ENCODE measurements at regions not wholly inside any gene's neighbourhood (a gene's known extent, or its start where the extent isn't known, plus 50 kb on each side); places are given as distances from the start of the nearest gene placed in this dataset.
"Not testable (repeated sequence)": the region's sequence is repeated elsewhere in the genome, so short reads cannot be mapped to it uniquely, and the experiment has no call there.

- no peak for DNase-seq (ENCODE audit: low spot score)
- FAIRE-seq, result no peak
Observed at GRCh38 chr10:38209332-38209731, 115.2 kb downstream of the ZNF37A start.

DNA sequence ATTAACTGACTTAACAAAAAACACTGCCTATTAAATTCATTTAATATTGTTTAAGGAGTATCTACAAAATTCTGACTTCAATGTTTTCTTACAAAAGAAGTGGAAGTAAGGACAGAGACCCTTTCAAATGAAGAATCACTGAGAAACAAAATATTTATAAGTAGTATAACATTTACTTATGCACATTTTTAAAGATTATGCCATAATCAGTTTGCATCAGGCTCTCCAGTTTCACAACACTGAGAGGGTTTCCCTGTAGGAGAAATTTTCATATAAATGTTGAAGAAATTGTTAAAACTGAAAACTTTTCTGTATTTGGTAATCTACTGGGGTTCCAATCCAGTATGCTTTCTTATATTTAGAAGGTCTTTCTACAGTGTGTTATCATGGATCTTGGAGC lies 115.6 kb downstream of the ZNF37A start:
- not testable (repeated sequence) for FAIRE-seq; DNase-seq (ENCODE audit: low spot score)

- DNase-seq (ENCODE audit: low spot score) (no peak), FAIRE-seq (no peak)
Observed at GRCh38 chr10:38212460-38212859, 118.3 kb downstream of the ZNF37A start.

DNA sequence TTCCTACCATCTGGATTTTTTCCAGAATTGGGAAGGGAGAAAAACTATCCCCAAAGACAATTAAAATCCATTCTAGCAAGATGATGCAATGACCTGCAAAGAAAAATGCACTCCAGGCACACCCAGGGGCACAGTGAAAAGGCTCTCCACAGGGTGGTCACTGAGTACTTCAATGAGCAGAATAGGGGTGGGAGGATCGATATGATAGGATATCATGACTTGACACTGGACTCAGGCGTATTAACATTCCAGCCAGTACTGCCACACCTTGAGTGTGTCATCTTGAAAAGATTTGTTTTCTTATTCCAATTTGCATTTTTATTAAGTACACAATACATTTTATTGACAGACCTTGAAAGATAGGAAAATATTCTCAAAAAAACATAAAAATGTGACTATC lies 132.2 kb downstream of the ZNF37A start:
- DNase-seq (ENCODE audit: low spot score), result no peak
- no peak for FAIRE-seq

DNA sequence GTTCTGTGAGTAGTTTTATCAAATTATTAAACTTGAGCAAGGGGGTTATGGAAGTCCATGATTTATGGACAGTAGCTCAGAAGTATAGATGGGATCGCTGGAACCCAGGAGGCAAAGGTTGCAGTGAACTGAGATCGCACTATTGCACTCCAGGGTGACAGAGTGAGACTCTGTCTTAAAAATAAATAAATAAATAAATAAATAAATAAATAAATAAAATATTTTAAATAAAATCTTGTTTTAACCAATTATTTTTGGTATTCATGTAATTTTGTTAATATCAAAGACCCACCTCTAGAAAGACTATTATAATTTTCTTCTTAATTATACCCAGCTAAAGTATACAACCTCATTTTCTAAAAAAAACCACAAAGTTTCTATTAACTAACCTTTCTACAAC lies 134.3 kb downstream of the ZNF37A start:
- FAIRE-seq, result no peak
- no peak for DNase-seq (ENCODE audit: low spot score)

- DNase-seq (ENCODE audit: low spot score); FAIRE-seq: not testable (repeated sequence)
Observed at GRCh38 chr10:38238479-38238878, 144.3 kb downstream of the ZNF37A start.

GRCh38 chr10:38242061-38242649 lies 148.0 kb downstream of the ZNF37A start:
- DNase-seq (ENCODE audit: low spot score); FAIRE-seq: not testable (repeated sequence)

DNA sequence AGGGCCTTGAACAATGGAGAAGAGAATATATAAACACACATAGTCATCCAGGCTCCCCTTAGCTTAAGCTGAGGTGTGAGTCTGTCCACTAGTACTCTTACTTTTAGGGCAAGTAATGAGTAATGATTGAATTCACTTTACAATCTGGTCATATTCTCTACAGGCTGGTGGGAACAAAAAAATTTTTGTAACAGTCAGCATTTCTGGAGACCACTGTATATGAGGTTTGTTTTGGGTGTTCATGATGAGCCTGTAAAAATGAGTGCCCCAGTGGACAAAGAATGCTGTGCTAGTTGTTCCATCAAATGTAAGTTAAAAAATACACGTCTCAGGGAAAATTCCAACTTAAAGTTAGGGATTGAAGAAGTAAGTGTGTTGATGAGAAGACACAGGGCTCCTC lies 154.0 kb downstream of the ZNF37A start:
- peak; percentile 85 for FAIRE-seq
- DNase-seq (ENCODE audit: low spot score), result not testable (repeated sequence)

GRCh38 chr10:38252551-38252950 lies 158.4 kb downstream of the ZNF37A start:
- DNase-seq (ENCODE audit: low spot score), result not testable (repeated sequence)
- FAIRE-seq, result peak; percentile 62

GRCh38 chr10:38267555-38267954 lies 173.4 kb downstream of the ZNF37A start:
- FAIRE-seq, result peak; percentile 91

DNA sequence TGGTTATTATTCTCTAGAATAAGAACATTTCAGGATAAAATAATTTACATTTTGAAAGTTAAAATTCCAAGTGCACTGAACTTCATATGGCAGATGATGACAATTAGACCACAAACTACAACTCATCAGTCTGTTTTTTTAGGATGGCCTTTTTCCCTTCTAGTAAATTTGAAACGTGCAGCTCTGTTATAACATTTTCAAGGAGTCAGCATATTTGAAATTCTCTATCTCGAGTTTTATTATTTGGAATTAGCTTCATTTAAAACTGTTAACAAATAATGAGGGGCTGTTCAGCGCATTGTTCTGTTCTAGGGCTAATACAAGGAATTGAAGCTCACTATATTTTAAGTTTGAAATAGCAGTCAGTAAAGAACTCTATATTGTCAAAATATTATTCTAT lies 176.9 kb downstream of the ZNF37A start:
- not testable (repeated sequence) for FAIRE-seq; DNase-seq (ENCODE audit: low spot score)

More at GRCh38 chr10:38267555-38267954, 173.4 kb downstream of the ZNF37A start:
- not testable (repeated sequence) for DNase-seq (ENCODE audit: low spot score)

- DNase-seq (ENCODE audit: low spot score); FAIRE-seq: not testable (repeated sequence)
Observed at GRCh38 chr10:38274879-38275278, 180.7 kb downstream of the ZNF37A start.

DNA sequence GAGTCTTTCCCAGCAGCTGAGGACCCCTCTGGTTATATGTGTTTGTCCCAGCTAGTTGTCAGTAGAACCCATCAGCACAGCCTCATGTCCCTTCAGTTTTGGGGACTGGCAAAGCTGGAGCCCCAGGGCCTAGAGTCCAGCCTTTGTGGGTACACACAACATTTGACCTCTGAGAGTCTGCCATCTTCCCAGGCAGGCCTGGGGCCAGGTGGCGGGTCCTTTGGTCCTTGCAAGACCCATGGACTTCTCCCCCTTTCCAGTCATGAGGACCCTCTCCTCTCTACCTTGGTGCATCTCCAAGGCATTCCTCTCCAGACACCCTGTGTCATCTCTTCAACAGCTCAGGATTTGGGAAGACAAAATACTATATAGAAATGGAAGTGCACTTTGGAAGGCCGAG lies 198.4 kb downstream of the ZNF37A start:
- not testable (repeated sequence) for DNase-seq (ENCODE audit: low spot score)

GRCh38 chr10:38310111-38310510 lies 216.0 kb downstream of the ZNF37A start:
- not testable (repeated sequence) for DNase-seq (ENCODE audit: low spot score)
- FAIRE-seq, result peak; percentile 74

More for the DNA sequence above, 198.4 kb downstream of the ZNF37A start:
- FAIRE-seq, result not testable (repeated sequence)

GRCh38 chr10:38315090-38315805 lies 221.1 kb downstream of the ZNF37A start:
- DNase-seq (ENCODE audit: low spot score); FAIRE-seq: not testable (repeated sequence)

GRCh38 chr10:38321393-38321792 lies 227.3 kb downstream of the ZNF37A start:
- FAIRE-seq, result peak; percentile 58
- DNase-seq (ENCODE audit: low spot score), result not testable (repeated sequence)

GRCh38 chr10:38330306-38330705 lies 236.2 kb downstream of the ZNF37A start:
- FAIRE-seq; DNase-seq (ENCODE audit: low spot score): not testable (repeated sequence)

DNA sequence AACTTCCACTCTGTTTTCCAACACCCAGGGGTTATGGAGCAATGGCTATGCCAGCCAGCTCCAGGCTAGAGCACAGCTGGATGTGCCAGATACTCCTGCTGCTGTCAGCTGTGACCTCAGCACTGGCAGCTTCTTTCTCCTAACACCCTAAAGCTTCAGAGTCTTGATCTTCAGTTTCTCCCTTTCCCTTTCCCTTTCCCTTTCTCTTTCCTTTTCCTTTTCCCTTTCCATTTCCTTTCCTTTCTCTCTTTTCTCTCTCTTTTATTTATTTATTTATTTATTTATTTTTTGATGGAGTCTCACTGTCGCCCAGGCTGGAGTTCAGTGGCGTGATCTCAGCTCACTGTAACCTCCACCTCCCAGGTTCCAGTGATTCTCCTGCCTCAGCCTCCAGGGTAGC lies 237.0 kb downstream of the ZNF37A start:
- FAIRE-seq; DNase-seq (ENCODE audit: low spot score): not testable (repeated sequence)

GRCh38 chr10:38333699-38334098 lies 239.6 kb downstream of the ZNF37A start:
- DNase-seq (ENCODE audit: low spot score), result not testable (repeated sequence)
- peak; percentile 52 for FAIRE-seq

GRCh38 chr10:38350645-38351044 lies 256.5 kb downstream of the ZNF37A start:
- not testable (repeated sequence) for DNase-seq (ENCODE audit: low spot score); FAIRE-seq

- DNase-seq (ENCODE audit: low spot score); FAIRE-seq: not testable (repeated sequence)
Observed at GRCh38 chr10:38354410-38354809, 260.3 kb downstream of the ZNF37A start.

DNA sequence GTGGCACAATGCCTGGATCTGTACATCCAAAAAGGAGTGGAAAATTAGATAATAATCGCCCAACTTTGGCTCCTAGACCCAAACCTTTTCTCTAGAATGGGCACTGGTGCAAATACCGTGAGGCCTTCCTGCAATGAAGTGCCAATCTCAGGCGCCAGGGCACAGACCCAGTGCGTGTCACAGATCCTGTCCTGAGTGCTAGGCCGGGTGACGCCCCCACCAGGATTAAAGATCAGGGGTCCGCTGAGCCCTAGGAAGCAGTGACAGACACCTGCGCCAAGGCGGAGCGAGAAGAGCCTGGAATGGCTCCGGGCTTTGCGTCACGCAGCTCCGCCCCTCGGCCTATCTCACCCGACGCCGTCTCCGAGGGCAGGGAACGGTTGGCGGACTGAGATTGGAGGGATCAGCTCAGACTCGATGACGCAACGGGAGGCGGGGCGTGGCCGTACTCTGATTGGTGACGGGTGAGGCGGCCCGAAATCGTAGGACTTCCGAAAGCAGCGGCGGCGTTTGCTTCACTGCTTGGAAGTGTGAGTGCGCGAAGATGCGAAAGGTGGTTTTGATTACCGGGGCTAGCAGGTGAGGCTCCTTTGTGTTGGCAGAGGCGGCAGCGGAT lies 261.9 kb downstream of the ZNF37A start:
- DNase-seq (ENCODE audit: low spot score) (peak; percentile 14), FAIRE-seq (peak; percentile 98)
